Stimulated activated naive B cell treated with anti-CD40 and anti-IgM and Interleukin-4, amounts not matched to agents 10 μg/mL and 1 μg/mL and 100 μg/mL, for 72 hours (primary cell): ENCODE measurements at regions not wholly inside any gene's neighbourhood (a gene's known extent, or its start where the extent isn't known, plus 50 kb on each side); places are given as distances from the start of the nearest gene placed in this dataset.
"Not testable (repeated sequence)": the region's sequence is repeated elsewhere in the genome, so short reads cannot be mapped to it uniquely, and the experiment has no call there.

ENCODE experiments used
- ATAC-seq, 2 donors: fragments of 150-1000 bp; cut with Tn5 transposase; replicated peaks; 2 replicates each; pipeline ENCODE4 v1.10.0; 2021; ENCODE audit warnings: moderate library complexity in 1 of 2
- DNase-seq: peaks from one replicate; pipeline ENCODE4 v3.0.0; 2021
- H3K27ac Mint-ChIP-seq: one replicate; pipeline ENCODE4 v1.8.0; 2022; ENCODE audit warnings: mild to moderate bottlenecking, mixed read lengths
- H3K27me3 Mint-ChIP-seq, 2 donors: one replicate each; pipeline ENCODE4 v1.8.0; 2022; ENCODE audit warnings: mixed read lengths in 2 of 2
- H3K36me3 Mint-ChIP-seq, 2 donors: one replicate each; pipeline ENCODE4 v1.8.0; 2022; ENCODE audit warnings: mixed read lengths in 2 of 2, mild to moderate bottlenecking in 1 of 2
- H3K4me1 Mint-ChIP-seq, 2 donors: one replicate each; pipeline ENCODE4 v1.8.0; 2022; ENCODE audit warnings: mixed read lengths in 2 of 2, mild to moderate bottlenecking in 1 of 2
- H3K4me3 Mint-ChIP-seq, 2 donors: one replicate each; pipeline ENCODE4 v1.8.0; 2022; ENCODE audit warnings: mild to moderate bottlenecking in 2 of 2, mixed read lengths in 2 of 2, moderate library complexity in 1 of 2
- H3K9me3 Mint-ChIP-seq, 2 donors: one replicate each; pipeline ENCODE4 v1.8.0; 2022; ENCODE audit warnings: mixed read lengths in 2 of 2, mild to moderate bottlenecking in 1 of 2

DNA sequence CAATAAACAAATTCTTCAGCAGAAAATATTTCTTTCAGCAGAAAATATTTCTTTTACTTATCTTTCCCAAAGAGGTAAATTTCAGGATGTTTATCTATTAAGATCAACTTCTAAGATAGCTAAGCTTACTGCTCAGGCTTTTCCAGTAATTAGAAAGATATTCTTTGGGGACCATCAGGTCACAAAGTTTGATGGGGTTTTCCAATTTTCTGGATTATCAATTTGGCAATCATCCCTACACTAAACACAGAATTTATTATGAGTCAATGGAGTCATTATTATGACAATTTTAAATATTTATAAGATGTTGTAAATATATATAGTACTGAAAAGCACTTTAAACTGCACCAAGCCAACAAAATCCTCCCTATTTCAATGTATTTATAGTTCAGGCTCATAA is 137.6 kb downstream of the AKAP11 start:
- Mint-ChIP-seq H3K36me3 (no peaks in the 10 kb centered on the region), H3K4me1 (peaks cover 30 to 36% of the 10 kb centered on the region in 2 donors), H3K27me3 (no peaks in the 10 kb centered on the region), H3K9me3 (no peaks in the 10 kb centered on the region), H3K27ac (no peak overlapping the region), H3K4me3 (no peak overlapping the region)
- ATAC-seq = no peak
- DNase-seq = no peak

DNA sequence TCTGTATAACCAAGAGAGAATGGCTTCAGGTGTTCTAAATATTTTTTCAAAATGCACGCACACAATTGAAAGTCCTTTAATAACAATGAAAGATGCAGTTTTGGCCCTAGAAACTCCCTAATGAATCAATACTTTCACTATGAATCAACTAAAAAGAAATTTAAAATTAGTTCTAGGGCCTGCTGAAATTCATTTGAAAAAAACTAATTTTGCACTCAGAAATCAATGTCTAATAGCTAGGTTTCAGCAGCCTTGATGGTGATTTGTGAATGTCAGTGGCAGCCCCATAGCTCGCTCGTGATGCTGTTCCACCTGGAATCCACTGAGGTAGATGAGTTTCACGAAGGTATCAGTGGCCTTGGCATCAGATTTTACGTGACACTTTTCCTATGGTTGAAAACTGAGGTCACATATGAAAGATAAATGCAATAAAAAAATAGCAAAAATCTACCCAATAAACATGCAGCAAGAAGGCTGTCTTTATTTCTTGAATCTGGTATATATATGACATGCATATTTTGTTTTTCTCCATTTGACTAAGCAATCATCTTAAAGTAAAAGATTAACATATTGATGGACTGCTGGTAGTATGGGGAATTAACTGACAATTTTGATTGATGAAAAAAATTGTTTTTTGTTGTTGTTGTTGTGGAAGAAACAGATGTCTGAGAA is 141.0 kb downstream of the AKAP11 start:
- H3K27ac Mint-ChIP-seq = peak overlapping the region; percentile 42
- H3K27me3 Mint-ChIP-seq = no peaks in the 10 kb centered on the region
- no peaks in the 10 kb centered on the region for H3K9me3 Mint-ChIP-seq
- no peaks in the 10 kb centered on the region for H3K36me3 Mint-ChIP-seq
- DNase-seq (no peak), ATAC-seq (peak; percentile 65)
- no peak overlapping the region for H3K4me3 Mint-ChIP-seq
- peaks cover 13 to 19% of the 10 kb centered on the region in 2 donors for H3K4me1 Mint-ChIP-seq

DNA sequence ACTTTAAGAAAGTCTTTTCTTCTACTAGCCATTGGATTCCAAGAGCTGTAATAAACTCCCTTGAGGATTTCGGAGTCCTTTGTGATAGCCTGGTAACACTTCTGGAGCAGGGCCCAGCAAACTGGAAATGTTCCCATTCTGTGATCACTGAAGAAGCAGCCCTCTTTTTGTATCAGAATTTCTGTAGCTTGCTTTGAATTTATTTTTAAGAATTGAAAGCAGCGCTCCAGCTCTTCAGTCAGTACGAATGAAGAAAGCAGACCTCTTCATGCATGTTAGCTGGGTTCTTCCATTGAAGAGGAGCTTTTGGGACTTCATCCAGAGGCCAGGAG is 141.5 kb downstream of the AKAP11 start:
- no peak overlapping the region for H3K4me3 Mint-ChIP-seq
- no peak for ATAC-seq
- H3K4me1 Mint-ChIP-seq = peaks cover 9 to 19% of the 10 kb centered on the region in 2 donors
- H3K9me3 Mint-ChIP-seq = no peaks in the 10 kb centered on the region
- peak overlapping the region; percentile 42 for H3K27ac Mint-ChIP-seq
- H3K36me3 Mint-ChIP-seq = no peaks in the 10 kb centered on the region
- no peaks in the 10 kb centered on the region for H3K27me3 Mint-ChIP-seq
- DNase-seq = no peak

DNA sequence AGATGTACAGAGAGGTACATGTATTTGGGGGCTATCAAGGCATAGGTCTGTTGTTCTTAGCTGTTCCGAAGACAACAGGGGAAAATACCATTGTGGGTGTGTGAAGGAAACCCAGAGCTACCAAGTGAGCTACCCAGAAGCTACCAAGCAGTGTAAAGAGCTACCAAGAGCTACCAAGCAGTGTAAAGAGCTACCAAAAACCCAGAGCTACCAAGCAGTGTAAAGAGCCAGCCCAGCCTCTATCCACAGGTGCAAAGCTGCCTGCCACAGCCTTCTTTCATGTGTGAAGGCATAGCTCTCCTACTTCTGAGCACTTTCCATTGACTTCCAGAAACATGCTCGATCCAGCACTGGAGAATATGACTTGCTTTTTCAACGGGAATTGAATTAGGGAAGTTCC is 145.7 kb downstream of the AKAP11 start:
- Mint-ChIP-seq H3K4me1 (peaks cover 2 to 13% of the 10 kb centered on the region in 2 donors), H3K27ac (no peak overlapping the region), H3K4me3 (no peak overlapping the region), H3K27me3 (no peaks in the 10 kb centered on the region), H3K9me3 (no peaks in the 10 kb centered on the region), H3K36me3 (no peaks in the 10 kb centered on the region)
- DNase-seq = no peak
- ATAC-seq = no peak

DNA sequence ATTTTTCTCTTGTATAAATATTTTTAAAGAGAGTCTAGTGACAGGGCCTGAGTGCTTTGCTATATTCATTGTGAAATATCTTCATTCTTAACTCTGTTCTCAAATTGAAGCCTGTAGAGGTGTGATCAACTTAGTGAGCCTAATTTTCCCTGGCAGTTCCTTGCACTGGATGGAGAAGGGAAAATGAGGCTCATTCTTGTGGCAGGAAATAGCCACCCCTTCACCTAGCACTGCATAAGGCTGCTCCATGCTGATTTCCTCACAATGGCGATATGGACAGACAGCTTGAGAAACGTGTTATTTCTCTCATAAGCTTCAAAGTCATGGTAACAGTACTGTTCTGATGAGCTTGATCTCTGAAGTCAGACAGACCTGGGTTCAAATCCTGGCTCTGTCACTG is 146.2 kb downstream of the AKAP11 start:
- ATAC-seq (no peak), DNase-seq (no peak)
- Mint-ChIP-seq H3K9me3 (no peaks in the 10 kb centered on the region), H3K36me3 (no peaks in the 10 kb centered on the region), H3K27ac (no peak overlapping the region), H3K27me3 (peaks cover 0 to 5% of the 10 kb centered on the region in 2 donors), H3K4me3 (no peak overlapping the region), H3K4me1 (peaks cover 2 to 10% of the 10 kb centered on the region in 2 donors)

DNA sequence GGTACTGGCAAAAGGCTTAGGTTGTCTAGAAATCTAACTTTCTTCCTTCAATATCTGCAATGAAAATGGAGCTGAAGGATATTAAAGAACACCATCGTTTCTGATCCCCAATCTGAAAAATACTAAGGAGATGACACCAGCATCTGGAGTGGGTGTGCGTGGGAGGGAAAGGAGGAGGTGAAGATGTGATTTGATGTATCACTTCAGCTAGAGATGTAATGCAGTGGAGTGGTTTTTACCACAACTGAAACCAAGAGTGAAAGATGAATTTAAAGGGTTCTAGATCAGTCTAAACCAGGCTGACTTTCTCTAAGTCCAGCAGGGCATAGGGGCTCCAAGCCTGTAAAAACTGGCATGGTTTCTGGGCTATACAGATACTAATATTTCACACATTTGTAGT is 148.4 kb downstream of the AKAP11 start:
- Mint-ChIP-seq H3K4me1 (no peaks in the 10 kb centered on the region), H3K27ac (no peak overlapping the region), H3K9me3 (peaks cover 4% of the 10 kb centered on the region in 2 donors), H3K27me3 (peaks cover 0 to 5% of the 10 kb centered on the region in 2 donors), H3K36me3 (peaks cover 0 to 3% of the 10 kb centered on the region in 2 donors), H3K4me3 (no peak overlapping the region)
- ATAC-seq = peak in 1 of 2 donors; percentile 45
- no peak for DNase-seq

DNA sequence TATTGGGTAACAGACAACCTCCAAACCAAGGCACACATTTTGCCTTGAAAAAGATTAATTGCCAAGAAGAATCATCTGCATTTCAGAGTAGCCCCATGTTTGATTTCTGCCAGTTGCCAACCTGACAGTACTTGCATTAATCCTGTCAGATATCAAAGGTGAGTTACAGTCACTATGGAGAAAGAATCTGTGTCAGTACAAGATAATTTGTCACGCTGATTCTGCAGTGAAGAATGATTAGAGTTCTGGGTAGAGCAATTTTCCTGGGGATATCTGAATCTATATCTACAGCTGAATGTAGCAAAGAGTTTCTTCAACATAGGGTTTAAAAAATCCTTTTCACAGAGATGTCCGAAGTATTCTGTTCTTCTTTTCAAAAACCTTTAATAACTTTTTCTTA is 150.7 kb downstream of the AKAP11 start:
- peaks cover 0 to 5% of the 10 kb centered on the region in 2 donors for H3K27me3 Mint-ChIP-seq
- ATAC-seq (no peak), DNase-seq (no peak)
- H3K9me3 Mint-ChIP-seq = peaks cover 4 to 5% of the 10 kb centered on the region in 2 donors
- no peaks in the 10 kb centered on the region for H3K4me1 Mint-ChIP-seq
- peaks cover 1 to 3% of the 10 kb centered on the region in 2 donors for H3K36me3 Mint-ChIP-seq
- H3K4me3 Mint-ChIP-seq = no peak overlapping the region
- no peak overlapping the region for H3K27ac Mint-ChIP-seq

DNA sequence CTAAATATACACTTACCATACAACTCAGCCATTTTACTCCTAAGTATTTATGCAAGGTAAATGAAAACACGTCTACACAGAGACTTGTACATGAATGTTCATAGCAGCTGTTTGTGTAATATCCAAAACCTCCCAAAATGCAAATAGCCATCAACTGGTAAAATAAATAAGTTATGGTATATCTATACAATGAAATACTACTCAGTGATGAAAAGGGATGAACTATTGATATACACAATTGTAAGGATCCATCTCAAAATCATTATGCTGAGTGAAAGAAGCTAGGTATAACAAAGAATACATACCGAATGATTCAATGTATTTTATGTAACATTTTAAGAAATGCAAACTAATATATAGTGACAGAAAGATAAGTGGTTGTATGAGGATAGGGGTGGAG is 149.8 kb upstream of the TNFSF11 start:
- H3K27ac Mint-ChIP-seq = no peak overlapping the region
- no peak for DNase-seq
- ATAC-seq = no peak
- H3K4me3 Mint-ChIP-seq = no peak overlapping the region
- peaks cover 0 to 5% of the 10 kb centered on the region in 2 donors for H3K27me3 Mint-ChIP-seq
- no peaks in the 10 kb centered on the region for H3K4me1 Mint-ChIP-seq
- H3K36me3 Mint-ChIP-seq = peaks cover 1 to 3% of the 10 kb centered on the region in 2 donors
- H3K9me3 Mint-ChIP-seq = peaks cover 4 to 5% of the 10 kb centered on the region in 2 donors

DNA sequence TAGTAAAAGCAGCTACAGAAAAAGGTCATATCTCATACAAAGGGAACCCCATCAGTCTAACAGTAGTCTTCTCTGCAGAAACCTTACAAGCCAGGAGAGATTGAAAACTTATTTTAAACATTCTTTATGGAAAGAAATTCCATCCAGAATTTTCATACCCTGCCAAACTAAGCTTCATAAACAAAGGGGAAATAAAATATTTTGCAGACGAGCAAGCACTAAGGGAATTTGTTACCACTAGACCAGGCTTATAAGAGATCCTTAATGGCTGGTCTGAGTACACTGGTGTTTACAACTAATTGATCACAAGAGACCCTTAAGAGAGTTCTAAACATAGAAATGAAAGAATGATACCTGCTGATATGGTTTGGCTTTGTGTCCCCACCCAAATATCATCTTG is 128.6 kb upstream of the TNFSF11 start:
- no peak overlapping the region for H3K27ac Mint-ChIP-seq
- H3K4me1 Mint-ChIP-seq = no peaks in the 10 kb centered on the region
- H3K4me3 Mint-ChIP-seq = no peak overlapping the region
- peaks cover 6 to 22% of the 10 kb centered on the region in 2 donors for H3K36me3 Mint-ChIP-seq
- ATAC-seq (no peak), DNase-seq (no peak)
- H3K27me3 Mint-ChIP-seq = no peaks in the 10 kb centered on the region
- H3K9me3 Mint-ChIP-seq = peaks cover 18 to 26% of the 10 kb centered on the region in 2 donors

DNA sequence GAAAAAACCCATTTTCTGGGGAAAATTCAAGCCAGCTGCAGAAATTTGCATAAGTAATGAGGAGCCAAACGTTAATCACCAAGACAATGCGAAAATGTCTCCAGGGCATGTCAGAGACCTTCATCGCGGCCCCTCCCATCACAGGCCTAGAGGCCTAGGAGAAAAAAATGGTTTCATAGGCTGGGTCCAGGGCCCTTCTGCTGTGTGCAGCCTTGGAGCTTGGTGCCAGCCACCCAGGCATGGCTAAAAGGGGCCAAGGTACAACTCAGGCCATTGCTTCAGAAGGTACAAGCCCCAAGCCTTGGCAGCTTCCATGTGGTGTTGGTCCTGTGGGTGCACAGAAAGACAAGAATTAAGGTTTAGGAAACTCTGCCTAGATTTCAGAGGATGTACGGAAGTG is 127.4 kb upstream of the TNFSF11 start:
- peaks cover 18 to 26% of the 10 kb centered on the region in 2 donors for H3K9me3 Mint-ChIP-seq
- H3K27me3 Mint-ChIP-seq, H3K4me3 Mint-ChIP-seq, DNase-seq, ATAC-seq, H3K4me1 Mint-ChIP-seq, H3K27ac Mint-ChIP-seq: not testable (repeated sequence)
- peaks cover 6 to 22% of the 10 kb centered on the region in 2 donors for H3K36me3 Mint-ChIP-seq

DNA sequence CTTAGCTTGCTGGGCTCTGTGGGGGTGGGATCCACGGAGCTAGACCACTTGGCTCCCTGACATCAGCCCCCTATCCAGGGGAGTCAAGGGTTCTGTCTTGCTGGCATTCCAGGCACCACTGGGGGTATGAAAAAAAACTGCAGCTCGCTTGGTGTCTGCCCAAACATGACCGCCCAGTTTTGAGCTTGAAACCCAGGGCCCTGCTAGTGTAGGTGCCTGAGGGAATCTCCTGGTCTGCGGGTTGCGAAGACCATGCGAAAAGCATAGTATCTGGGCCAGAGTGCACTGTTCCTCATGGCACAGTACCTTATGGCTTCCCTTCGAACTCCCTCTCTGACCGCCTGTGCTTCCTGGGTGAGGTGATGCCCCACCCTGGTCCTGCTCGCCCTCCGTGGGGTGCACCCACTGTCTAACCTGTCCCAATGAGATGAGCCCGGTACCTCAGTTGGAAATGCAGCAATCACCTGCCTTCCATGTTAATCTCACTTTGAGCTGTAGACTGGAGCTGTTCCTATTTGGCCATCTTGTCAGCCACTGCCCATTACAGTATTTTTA is 120.8 kb upstream of the TNFSF11 start:
- H3K4me1 Mint-ChIP-seq = peaks cover 0 to 3% of the 10 kb centered on the region in 2 donors
- H3K9me3 Mint-ChIP-seq = peaks cover 0 to 3% of the 10 kb centered on the region in 2 donors
- H3K36me3 Mint-ChIP-seq = peaks cover under 1 to 2% of the 10 kb centered on the region in 2 donors
- H3K27ac Mint-ChIP-seq = no peak overlapping the region
- ATAC-seq (no peak), DNase-seq (no peak)
- no peaks in the 10 kb centered on the region for H3K27me3 Mint-ChIP-seq
- H3K4me3 Mint-ChIP-seq = no peak overlapping the region

DNA sequence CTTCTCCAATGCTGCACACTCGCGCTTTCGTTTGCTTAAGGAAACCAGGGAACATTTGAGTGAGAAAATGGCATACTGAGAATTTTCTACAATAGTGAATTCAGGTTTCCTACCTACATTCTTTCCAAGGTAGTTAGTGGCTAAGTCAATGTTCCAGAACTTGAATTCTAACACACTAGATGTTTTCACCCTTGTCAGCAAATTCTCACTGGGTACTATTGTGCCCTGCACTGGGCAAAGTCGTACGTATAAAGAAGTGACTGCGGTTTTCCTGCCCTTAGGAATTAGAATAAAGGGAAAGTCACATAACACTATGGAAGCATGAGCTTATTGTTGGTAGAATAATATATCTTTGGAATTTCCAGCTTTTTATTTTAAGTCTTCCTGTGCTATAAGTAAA is 119.2 kb upstream of the TNFSF11 start:
- no peaks in the 10 kb centered on the region for H3K27me3 Mint-ChIP-seq
- no peak overlapping the region for H3K4me3 Mint-ChIP-seq
- DNase-seq = no peak
- H3K4me1 Mint-ChIP-seq = peaks cover 0 to 3% of the 10 kb centered on the region in 2 donors
- peaks cover 0 to 2% of the 10 kb centered on the region in 2 donors for H3K9me3 Mint-ChIP-seq
- no peak for ATAC-seq
- peak overlapping the region; percentile 49 for H3K27ac Mint-ChIP-seq
- H3K36me3 Mint-ChIP-seq = peaks cover 0 to 2% of the 10 kb centered on the region in 2 donors

DNA sequence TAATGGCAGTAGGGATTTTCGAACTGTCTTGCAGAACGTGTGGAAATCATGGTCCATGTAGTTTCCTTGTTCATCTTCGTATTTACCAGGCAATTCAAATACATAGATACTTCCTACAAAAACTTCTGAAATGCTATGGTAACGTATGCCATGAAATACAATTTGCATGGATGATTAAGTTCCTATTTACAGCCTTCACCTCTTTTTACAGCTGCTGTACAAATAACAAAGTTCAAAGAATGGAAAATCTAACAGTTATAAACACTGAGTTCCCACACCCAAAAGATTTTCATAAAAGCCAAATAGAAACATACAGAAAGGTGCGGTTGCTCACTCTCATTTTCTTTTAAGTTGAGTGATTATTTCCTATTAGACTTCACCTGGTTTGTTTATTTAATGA is 115.8 kb upstream of the TNFSF11 start:
- Mint-ChIP-seq H3K4me1 (peaks cover 0 to 3% of the 10 kb centered on the region in 2 donors), H3K36me3 (peaks cover 5 to 14% of the 10 kb centered on the region in 2 donors), H3K9me3 (peaks cover 11% of the 10 kb centered on the region in 2 donors), H3K27me3 (no peaks in the 10 kb centered on the region), H3K4me3 (no peak overlapping the region), H3K27ac (no peak overlapping the region)
- DNase-seq = no peak
- no peak for ATAC-seq

DNA sequence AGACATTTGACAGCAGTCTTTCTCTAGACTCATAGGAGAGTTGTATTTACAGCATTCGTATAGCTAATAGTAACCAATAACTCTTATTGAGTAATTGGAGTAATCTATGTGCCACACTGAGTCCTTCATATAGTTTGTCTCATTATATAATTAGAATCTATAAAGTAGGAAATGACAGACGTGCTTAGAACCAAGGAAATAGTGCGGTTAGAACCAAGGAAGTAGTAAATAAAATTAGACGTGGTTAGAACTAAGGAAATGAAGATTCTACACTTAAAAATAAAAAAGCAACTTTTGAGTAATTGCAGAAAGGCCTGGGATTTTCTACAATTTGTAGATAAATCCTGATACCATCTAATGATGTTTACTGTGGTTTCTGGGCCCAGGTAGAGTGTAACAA is 107.8 kb upstream of the TNFSF11 start:
- ATAC-seq (no peak), DNase-seq (no peak)
- Mint-ChIP-seq H3K9me3 (peaks cover 13 to 26% of the 10 kb centered on the region in 2 donors), H3K27ac (no peak overlapping the region), H3K4me1 (peaks cover 4 to 21% of the 10 kb centered on the region in 2 donors), H3K27me3 (no peaks in the 10 kb centered on the region), H3K4me3 (no peak overlapping the region), H3K36me3 (peaks cover 4 to 17% of the 10 kb centered on the region in 2 donors)

DNA sequence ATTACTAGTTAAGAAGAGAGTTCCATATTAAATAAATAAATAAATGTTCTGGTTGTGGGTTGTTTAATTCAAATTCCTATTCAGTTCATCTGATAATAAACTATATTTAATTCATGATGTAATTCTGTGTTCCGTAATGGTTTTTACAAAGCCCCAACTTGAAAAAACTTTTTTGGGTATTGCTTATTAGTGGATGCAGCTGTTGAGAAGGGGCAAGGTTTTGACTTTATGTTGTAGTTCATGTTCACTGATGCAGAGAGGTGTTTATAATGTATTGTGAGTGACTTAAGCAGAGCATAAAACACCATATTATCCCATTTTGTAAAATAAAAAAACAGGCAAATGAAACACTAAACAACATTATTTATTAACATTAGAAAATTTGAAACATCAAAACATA is 107.3 kb upstream of the TNFSF11 start:
- no peak for DNase-seq
- peaks cover 4 to 21% of the 10 kb centered on the region in 2 donors for H3K4me1 Mint-ChIP-seq
- peaks cover 11 to 24% of the 10 kb centered on the region in 2 donors for H3K9me3 Mint-ChIP-seq
- H3K4me3 Mint-ChIP-seq = no peak overlapping the region
- H3K27ac Mint-ChIP-seq = no peak overlapping the region
- no peaks in the 10 kb centered on the region for H3K27me3 Mint-ChIP-seq
- peaks cover 4 to 14% of the 10 kb centered on the region in 2 donors for H3K36me3 Mint-ChIP-seq
- ATAC-seq = no peak
